ENCODE measurements at regions not wholly inside any gene's neighbourhood (a gene's known extent, or its start where the extent isn't known, plus 50 kb on each side); places are given as distances from the start of the nearest gene placed in this dataset.
"Not testable (repeated sequence)": the region's sequence is repeated elsewhere in the genome, so short reads cannot be mapped to it uniquely, and the experiment has no call there.

DNA sequence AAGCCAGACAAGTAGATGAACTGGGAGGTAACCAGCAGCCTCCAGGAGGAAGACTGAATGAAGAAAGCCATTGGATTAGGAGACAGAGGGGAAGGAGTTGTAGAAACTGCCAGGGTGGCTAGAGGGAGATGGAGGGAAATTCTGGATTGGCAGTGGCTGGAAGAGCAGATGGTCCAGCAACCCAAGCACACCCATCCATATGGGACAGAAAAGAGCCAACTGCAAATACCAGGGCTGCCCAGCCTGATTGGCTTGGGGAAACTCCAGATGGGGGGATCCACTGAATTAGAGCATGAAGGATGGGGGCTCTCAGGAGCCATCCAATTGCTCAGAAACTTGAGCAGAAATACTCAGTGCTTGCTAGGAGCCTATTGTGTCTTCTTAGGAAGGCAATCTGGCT is 173.5 kb upstream of the EPB41L3 start:
- DNase-seq = no peak

DNA sequence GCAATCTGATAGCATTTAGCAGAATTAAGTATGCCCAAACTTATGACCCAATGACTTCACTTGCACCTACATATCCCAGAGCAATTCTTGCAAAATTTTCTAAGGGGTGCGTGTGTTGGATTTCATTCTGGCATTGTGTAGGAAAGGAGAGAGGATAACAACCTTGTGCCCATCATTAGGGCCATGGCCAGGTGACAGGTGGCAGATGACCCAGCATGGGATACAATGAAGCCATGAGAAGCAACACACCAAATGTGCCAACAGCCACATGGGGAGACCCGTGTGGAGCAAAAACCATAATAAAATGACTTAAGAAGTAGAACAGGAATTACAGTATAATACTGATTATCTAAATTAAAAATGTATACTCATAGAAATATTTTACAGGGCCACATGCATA is 166.9 kb upstream of the EPB41L3 start:
- no peak for DNase-seq

DNA sequence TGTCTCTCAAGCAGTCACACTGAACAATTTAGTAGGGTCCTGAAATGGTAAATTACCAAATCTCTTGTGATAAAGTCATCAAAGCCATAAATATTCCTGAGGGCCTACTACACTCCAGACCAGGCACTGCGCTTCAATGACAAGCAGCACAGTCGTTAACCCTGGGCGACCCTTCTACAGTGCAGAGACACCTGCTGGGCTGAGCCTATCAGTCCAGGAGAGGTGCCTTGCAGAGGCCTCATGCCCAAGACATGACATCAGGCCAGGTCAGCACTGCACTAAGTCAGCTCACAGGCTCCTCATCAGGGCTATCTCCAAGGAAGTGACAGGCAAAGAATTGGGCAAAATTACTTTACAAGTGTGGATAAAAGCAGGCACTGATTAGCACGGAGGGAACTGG is 166.4 kb upstream of the EPB41L3 start:
- no peak for DNase-seq

DNA sequence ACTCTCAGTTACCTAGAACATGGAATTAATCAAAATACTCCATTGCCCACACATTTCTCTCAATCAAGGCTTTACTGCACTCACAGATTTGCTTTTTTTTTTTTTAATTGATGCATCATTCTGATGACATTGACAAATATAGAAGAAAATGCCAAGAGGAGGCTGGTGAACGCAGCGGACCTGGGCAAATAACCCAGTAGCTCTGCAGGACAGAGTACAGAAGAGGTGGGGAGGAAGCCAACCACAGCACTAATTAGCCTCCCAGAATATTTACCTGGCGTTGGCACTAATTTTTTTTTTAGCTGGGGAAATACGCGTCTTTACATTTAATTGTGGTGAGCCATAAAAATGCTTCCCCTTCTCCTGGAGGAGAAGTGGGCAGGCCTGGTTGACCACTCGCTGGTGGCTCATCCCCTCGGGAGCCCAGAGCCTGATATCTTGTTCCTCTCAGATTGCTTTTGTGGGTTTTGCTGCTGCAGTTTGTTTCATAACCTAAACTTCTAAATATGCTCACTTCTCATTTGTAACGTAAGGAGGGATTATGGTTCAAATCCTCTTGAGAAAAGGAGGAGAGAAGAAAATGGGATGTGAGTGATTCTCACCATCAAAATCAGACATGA is 165.8 kb upstream of the EPB41L3 start:
- DNase-seq = no peak

DNA sequence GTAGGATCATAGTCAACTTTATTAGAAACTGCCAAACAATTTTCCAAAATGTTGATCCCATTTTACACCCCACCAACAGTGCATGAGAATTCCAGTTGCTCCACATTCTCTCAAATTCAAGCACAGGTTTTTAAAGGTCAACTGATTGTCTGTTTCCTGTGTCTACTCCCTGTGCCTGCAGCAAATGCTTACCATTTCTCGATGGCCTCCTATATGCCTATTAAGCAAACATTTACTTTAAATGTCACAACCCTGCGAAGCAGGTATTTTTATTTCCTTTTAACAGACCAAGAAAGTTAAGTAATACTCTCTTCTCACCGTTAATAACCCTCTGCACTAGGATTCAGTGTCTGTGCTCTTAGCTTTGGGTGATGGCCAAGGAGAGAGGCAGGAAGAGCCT is 163.8 kb upstream of the EPB41L3 start:
- no peak for DNase-seq

DNA sequence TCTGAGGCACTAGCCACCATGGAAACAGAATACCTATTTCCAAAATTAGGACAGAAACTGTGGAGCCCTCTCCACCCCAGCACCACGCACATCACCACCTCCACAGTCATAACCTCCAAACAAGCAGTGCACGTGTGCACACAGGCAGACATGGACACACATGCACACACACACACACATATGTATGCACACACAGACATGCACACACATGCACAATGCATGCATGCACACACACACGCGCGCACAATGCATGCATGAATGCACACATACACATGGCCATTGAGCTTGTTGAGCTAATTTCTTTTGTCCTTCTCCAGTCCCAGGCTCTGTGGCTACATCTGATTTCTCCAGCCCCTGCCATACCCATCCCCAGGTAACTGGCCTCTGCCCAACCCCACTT is 161.6 kb upstream of the EPB41L3 start:
- DNase-seq = no peak

DNA sequence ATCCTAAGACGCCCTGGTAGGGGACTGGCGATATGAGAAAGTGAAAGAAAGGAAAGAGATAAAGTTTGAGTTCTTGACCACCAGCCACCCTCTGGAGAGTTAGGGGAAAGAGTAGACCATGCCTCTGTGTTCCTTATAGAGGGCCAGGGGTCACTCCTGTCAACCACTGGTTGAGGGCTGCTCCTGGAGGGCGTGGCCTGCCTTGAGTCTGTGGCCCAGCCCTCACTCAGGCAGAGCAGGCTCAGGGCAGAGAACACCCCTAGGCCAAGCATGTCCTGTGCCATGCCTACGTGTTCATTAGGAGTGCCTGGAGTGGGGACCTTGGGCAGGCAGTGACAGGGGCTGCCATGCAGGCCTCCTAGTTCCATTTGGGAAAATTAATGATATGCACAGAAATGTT is 161.1 kb upstream of the EPB41L3 start:
- no peak for DNase-seq

DNA sequence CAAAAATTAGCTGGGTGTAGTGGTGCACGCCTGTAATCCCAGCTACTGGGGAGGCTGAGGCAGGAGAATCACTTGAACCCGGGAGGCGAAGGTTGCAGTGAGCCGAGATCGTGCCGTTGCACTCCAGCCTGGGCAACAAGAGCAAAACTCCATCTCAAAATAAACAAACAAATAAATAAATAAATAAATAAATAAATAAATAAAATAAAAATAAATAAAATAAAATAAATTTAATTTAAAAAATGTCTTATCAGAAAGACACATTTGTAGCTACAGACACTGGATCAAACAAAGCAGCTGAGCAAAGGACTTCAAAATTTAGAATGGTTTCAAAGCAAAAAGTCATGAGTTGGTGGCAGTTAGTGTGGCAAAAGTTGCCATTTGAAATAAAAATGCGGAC is 158.2 kb upstream of the EPB41L3 start:
- not testable (repeated sequence) for DNase-seq

DNA sequence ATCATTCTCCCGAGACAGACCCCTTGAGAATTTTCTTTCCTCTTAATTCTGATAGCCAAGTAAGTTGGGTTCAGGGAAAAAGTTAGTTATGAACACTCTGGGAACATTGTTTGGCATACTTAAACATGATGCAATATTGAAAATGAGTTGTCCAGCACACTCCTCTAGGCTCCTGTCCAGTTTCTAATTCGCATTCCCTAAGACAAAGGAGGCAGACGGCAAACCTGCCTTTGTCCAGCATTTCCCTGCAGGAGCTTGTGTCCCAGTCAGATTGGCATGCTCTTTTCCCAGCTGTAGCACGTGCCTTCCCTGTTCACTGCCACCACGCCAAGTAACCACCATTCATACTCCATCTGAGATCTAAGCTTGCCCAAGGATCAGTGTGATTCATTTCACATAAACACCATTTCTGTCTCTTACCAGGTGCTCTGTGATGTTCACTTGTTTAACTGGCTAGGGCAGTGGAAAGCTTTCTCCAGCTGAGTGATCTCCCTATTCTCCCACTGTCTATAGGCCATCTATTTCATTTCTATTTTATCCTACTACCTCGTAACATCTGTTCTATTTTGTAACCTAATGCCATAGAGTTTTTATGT is 150.0 kb upstream of the EPB41L3 start:
- DNase-seq = no peak

DNA sequence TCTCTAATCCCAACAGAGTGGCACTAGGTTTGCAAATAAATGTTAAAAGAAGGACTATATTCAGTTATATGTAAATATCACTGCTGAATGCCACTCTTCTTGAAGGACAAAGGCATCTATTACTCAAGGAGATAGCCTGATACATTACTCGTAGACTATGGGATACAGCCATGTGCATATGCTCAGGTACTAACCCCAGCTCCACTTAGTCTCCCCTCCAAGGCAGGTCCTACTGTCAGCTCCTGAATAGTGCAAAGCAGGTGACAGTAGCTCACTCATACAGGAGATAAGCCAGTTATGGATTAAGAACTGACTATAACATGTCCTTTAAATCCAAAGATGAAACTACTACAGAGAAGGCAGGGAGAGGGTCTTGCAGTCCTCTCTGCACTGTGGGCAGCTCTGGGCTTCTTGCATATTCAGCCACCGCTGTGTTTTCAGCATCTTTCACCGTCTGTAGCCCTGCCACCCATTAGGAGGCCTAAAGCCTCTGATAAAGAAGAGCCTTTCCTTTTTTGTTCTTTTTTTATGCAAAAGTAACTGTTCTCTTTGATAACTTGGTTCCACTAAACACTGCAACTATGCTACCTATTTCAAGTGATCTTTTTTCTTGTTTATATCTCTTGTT is 135.1 kb upstream of the EPB41L3 start:
- no peak for DNase-seq

DNA sequence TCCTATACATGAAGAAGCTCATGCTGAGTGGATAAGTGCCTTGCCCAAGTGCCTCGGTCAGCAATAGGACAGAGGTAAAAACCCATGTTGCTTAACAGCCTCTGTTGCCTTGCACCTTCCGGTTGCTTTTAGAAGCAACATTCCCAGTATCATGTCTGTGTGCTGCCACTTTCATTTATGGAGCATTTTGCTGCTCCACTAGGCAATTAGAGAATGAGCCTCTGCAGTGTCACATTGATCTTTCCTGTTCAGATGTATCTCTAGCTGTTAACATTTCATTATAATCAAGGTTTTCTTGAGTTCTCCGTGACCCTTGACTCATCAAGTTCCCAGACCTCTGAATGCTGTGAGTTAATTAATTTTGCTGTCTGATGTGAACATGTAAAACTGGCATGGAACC is 134.5 kb upstream of the EPB41L3 start:
- DNase-seq = no peak

DNA sequence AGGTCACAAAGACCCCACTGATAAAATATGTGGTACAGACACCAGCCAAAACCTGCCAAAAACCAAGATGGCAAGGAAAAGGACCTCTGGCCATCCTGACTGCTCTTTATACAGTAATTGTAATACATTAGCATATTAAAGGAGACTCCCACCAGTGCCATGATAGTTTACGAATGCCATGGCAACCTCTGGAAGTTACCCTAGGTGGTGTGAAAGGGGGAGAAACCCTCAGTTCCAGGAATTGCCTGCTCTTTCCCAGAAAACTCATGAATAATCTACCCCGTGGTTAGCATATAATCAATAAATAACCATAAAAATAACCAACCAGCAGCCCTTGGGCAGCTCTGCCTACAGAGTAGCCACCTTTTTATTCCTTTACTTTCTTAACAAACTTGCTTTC is 129.8 kb upstream of the EPB41L3 start:
- no peak for DNase-seq

DNA sequence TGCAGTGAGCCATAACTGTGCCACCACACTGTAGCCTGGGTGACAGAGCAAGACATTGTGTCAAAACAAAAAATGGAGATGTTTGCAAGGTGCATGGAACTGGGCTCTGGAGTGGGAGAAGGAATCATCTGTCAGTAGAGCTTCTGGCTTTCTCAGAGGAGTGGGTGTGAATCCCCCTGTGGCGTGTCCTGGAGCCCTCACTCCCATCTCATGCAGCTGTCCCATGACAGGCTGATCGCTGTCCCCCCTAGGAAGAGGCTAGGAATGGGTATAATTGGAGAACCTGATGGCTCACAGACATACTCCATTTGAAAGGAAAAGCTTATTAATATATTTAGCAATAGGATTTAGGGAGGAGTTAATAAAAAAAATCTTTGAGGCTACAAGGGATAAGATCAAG is 125.8 kb upstream of the EPB41L3 start:
- DNase-seq = no peak

DNA sequence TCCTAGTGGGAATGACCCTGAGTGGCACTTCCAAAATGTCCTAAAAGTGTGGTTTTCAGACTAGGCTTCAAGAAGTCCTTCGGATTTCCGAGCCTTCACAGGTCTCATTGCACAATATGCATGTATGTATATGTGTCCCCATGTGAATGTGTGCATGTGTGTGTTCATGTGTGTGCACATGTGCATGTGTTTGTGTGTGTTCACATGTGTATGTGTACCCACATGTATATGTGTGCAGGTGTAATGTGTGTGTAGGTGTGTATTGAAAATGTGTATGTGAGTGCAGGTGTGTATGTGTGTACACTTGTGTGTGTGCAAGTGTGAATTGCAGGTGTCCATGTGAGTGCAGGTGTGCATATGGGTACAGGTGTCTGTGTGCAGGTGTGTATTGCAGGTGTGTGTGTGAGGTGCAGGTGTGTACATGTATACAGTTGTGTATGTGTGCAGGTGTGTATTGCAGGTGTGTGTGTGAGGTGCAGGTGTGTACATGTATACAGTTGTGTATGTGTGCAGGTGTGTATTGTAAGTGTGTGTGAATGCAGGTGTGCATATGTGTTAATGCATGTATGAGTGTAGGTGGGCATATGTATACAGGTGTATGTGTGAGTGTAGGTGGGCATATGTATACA is 124.4 kb upstream of the EPB41L3 start:
- DNase-seq = no peak

DNA sequence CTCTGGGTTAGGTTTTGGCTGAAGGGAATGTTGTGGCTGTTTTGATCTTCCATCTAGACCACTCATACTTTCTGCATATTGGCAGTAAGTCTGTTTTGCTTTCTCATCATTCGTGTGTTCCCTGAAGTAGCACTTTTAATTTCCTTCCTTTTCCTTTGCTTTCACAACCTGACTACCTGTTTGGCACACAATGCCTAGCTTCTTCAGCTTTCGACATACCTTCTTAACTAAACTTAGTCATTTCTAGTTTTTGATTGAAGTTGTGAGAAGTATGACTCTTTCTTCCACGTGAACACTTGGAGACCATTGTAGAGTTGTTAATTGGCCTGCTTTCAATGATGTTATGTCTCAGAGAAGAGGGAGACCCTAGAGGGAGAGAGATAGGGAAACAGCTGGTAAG is 123.6 kb upstream of the EPB41L3 start:
- DNase-seq = no peak

DNA sequence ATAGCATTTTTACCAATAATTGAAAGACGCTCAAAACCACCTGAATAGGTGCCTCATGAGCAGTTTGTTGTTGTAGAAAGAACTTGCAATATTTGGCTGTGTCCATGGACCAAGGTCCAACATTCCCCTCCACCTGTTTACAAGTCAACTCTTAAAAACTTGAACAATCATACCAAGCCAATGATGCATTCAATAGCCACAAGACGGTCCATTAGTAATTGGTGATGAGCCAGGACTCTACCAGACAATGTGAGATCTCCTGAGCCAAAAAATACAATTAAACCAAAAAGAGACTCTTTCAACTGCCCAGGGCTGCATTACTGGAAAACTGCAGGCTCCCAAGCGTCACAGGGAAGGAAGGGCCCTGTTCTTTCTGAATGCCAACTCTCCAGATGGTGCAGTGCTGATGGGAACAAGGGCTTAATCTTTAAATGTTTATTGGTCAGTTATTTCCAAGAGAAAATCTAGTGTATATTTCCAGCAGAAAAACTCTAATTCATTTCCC is 118.8 kb upstream of the EPB41L3 start:
- DNase-seq = no peak

DNA sequence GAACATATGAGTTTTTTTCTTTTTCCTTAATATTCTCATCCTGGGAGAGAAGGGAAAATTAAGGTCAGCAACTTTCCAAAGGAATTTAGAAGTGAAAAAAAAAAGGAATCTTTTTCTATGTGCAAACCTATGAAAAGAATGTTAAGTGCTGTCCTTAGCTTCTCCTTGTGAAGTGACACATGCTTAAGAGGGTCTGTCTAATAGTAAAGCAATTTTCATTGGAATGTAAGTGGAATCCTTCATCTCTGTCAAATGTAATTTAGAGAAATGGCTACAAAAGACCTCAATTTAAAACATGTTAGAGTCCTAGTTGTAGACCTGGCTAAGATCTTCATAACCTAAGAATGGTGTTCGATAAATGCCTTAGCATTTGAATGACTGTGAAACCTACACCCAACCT is 117.4 kb upstream of the EPB41L3 start:
- no peak for DNase-seq

DNA sequence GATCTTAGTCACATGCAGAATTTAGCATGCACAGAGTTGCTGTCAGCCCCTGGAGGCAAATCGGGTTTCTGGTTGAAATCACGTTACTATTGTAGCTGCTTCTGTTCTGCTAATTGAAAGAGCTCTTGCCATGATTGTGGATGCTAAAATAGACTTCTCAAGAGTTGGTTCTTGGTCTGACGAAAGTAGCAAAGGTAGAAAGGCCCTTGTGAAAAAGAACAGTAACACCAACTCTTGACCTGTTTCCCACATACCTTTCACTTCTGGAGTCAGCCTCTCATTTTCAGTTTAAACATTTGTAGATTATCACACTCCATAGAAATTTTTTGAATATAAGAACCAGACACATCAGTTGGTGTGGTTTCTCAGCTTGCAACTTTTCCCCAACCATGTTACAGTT is 110.0 kb upstream of the EPB41L3 start:
- DNase-seq = no peak

DNA sequence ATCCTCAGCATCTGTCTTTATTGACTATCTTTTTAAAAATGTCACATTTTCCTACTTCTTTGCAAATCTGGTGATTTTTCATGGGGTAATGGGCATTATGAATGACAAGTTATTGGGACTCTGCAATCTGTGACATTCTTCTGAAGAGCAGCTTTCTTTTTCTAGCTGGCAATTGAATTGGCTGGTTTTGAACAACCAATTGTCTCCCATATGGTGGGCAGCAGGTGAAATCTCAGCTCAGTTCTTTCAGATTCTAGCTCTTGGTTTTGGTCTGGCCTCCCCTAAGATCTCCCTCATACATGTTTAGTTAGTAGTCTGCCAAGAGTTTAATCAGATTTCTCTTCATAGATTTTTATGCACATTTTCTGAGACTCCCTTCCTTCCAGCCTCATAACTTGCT is 107.9 kb upstream of the EPB41L3 start:
- DNase-seq = no peak

DNA sequence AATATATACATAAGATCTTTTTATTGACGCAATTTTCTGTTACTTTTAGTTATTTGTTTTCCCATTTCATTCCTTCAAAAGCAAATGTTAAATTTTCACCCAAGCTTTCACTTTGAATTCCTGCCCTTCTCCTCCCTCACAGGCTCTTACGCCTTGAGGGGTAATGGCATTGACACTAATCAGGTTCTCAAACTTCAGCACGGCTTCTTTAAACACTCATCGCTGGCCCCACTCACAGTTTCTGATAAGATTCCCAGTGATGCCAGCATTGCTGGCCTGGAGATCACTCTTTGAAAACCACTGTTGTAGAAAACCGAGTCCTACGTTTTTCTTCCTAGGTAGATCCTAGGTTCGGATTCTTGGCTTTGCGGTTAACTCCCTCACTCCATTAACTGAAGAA is 105.6 kb upstream of the EPB41L3 start:
- DNase-seq = no peak

DNA sequence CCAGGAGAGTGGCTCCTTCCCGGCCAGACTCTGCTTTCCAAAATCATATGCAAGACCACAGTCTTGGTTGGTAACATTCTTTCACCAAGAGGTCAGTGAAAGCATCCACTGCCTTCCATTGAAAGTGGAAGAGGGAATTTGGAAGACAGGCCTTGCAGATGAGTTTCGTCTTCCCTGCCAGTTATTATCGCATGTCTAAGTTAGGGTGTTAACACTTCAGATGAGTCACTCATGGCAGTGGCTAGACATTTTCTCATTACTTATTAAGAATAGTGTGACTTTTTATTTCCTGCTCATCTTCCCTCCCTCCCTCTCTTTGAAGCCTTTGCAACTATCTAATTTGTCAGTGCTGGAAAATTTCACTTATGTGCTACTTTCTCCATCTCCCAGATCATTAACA is 102.9 kb upstream of the EPB41L3 start:
- DNase-seq = no peak

DNA sequence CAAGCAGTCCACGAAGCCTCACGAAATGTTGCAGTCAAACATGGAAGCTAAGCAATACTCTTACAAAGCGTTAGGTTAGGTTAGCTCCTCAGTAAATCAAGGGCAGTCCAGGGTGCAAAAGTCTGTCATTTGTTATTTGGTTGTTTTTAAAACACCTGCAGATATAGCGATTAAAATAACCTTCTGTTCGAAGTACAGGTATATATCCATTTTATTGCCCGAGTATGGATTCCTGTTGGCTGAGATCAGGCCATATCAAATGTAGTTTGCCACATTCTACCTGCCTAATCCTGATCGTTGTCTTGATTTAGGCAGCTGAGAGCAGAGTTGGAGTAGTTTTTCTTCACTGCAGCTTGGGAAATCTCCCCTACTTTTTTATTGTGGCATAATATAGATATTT is 99.5 kb upstream of the EPB41L3 start:
- DNase-seq = no peak

DNA sequence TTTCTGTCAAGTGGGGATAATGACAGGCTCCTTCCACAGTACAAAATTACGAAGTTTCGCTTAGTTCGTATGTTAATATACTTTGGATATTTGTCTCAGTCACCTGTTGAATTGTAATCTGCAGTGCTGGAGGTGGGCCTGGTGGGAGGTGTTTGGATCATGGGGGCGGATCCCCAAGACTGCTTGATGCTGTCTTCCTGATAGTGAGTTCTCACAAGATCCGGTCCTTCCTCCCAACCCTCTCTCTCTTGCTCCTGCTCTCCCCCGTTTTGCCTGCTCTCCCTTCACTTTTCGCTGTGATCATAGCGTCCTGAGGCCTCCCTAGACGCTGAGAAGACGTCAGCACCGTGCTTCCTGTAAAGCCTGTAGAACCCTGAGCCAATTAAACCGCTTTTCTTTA is 97.1 kb upstream of the EPB41L3 start:
- DNase-seq = no peak

DNA sequence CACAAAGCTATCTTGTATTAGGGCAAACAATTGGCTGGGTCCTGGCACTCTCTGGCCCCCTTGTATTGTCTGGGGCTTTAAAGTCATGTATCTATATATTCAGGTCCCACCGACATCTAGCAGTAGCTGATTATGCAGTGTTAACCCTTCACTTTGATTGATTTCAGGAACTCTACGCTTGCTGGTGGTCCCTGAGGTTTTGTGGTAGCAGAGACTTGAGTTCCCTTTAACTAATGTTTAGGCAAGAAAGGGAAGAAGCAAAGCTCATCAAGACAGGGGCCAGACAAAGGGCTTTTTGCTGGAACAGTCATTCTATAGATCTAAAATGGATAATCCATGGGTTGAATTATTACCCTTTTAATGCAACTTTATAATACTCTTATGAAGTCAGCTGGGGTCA is 95.3 kb upstream of the EPB41L3 start:
- DNase-seq = no peak

Measured in CD4-positive, alpha-beta T cell treated with Interleukin-17A for 4 hours (primary cell).